Forelimb muscle (tissue), 1 donor: ENCODE measurements at regions not wholly inside any gene's neighbourhood (a gene's known extent, or its start where the extent isn't known, plus 50 kb on each side); places are given as distances from the start of the nearest gene placed in this dataset.

Experiments
- DNase-seq: peaks from one replicate; pipeline ENCODE4 v3.0.0-alpha.2; 2013; ENCODE audit warnings: low read depth

- no peak for DNase-seq
Observed at GRCh38 chr15:37698679-37699078, 235.8 kb upstream of the TMCO5A start.

GRCh38 chr15:37701230-37701629 lies 233.2 kb upstream of the TMCO5A start:
- no peak for DNase-seq

- no peak for DNase-seq
Observed at GRCh38 chr15:37709669-37710068, 224.8 kb upstream of the TMCO5A start.

- DNase-seq: no peak
Observed at GRCh38 chr15:37715101-37715500, 219.3 kb upstream of the TMCO5A start.

- DNase-seq: no peak
Observed at GRCh38 chr15:37720267-37720666, 214.2 kb upstream of the TMCO5A start.

- no peak for DNase-seq
Observed at GRCh38 chr15:37731146-37731746, 203.2 kb upstream of the TMCO5A start.

- DNase-seq: no peak
Observed at GRCh38 chr15:37733628-37734027, 200.8 kb upstream of the TMCO5A start.

GRCh38 chr15:37740623-37741141 lies 193.8 kb upstream of the TMCO5A start:
- no peak for DNase-seq

- DNase-seq: no peak
Observed at GRCh38 chr15:37743826-37744225, 190.6 kb upstream of the TMCO5A start.

- DNase-seq: no peak
Observed at GRCh38 chr15:37744521-37744920, 189.9 kb upstream of the TMCO5A start.

- no peak for DNase-seq
Observed at GRCh38 chr15:37751401-37751800, 183.0 kb upstream of the TMCO5A start.

- no peak for DNase-seq
Observed at GRCh38 chr15:37756407-37756806, 178.0 kb upstream of the TMCO5A start.

GRCh38 chr15:37758412-37758811 lies 176.0 kb upstream of the TMCO5A start:
- DNase-seq: no peak

- no peak for DNase-seq
Observed at GRCh38 chr15:37764733-37765191, 169.7 kb upstream of the TMCO5A start.

GRCh38 chr15:37765786-37766185 lies 168.7 kb upstream of the TMCO5A start:
- DNase-seq: no peak

- DNase-seq: no peak
Observed at GRCh38 chr15:37767841-37768455, 166.5 kb upstream of the TMCO5A start.

- no peak for DNase-seq
Observed at GRCh38 chr15:37771465-37771864, 163.0 kb upstream of the TMCO5A start.

GRCh38 chr15:37773111-37773860 lies 161.2 kb upstream of the TMCO5A start:
- DNase-seq: no peak

- no peak for DNase-seq
Observed at GRCh38 chr15:37774961-37775360, 159.5 kb upstream of the TMCO5A start.

GRCh38 chr15:37777006-37777405 lies 157.4 kb upstream of the TMCO5A start:
- no peak for DNase-seq

- DNase-seq: no peak
Observed at GRCh38 chr15:37783290-37783689, 151.2 kb upstream of the TMCO5A start.

- no peak for DNase-seq
Observed at GRCh38 chr15:37788330-37788729, 146.1 kb upstream of the TMCO5A start.
